Thoracic aorta (tissue), 2 donors: ENCODE measurements at regions not wholly inside any gene's neighbourhood (a gene's known extent, or its start where the extent isn't known, plus 50 kb on each side); places are given as distances from the start of the nearest gene placed in this dataset.

Experiments
- ATAC-seq: fragments of 150-250 bp; one replicate; pipeline ENCODE4 v1.8.0; 2017; ENCODE audit warnings: low read depth; ENCODE audit not compliant: insufficient number of reproducible peaks, low FRiP score
- DNase-seq: peaks from one replicate; pipeline ENCODE4 v3.0.0-alpha.2; 2020; ENCODE audit warnings: low spot score
- H3K27ac ChIP-seq, 2 donors: fragments of 200-600 bp; sonication (generic); 1 replicate in 1 of 2; 2 replicates in 1 of 2; pipeline ENCODE4 v1.5.1; 2016; ENCODE audit warnings: mild to moderate bottlenecking in 2 of 2, moderate library complexity in 2 of 2
- H3K27me3 ChIP-seq: fragments of 200-600 bp; sonication (generic); replicated peaks from 2 replicates; pipeline ENCODE4 v1.6.0; 2016; ENCODE audit warnings: mild to moderate bottlenecking; ENCODE audit not compliant: insufficient read depth
- H3K36me3 ChIP-seq: fragments of 200-600 bp; sonication (generic); one replicate; pipeline ENCODE4 v1.5.1; 2016
- H3K4me1 ChIP-seq, 2 donors: fragments of 200-600 bp; sonication (generic); 1 replicate in 1 of 2; 2 replicates in 1 of 2; pipeline versions ENCODE4 v1.5.1 to v1.6.0; 2016; ENCODE audit warnings: low read depth in 2 of 2, mild to moderate bottlenecking in 1 of 2; ENCODE audit not compliant: control insufficient read depth in 1 of 2
- H3K4me3 ChIP-seq: fragments of 200-600 bp; sonication (generic); 2 replicates; pipeline ENCODE4 v1.5.1; 2016; ENCODE audit warnings: mild to moderate bottlenecking
- H3K9me3 ChIP-seq: fragments of 200-600 bp; sonication (generic); 2 replicates; pipeline ENCODE4 v1.5.1; 2016
- TF ChIP-seq, protein P1 (sequence below): fragments of 200-600 bp; sonication (generic); IDR thresholded peaks from one replicate; pipeline ENCODE4 v1.5.1; 2019; ENCODE audit warnings: antibody characterized with exemption

DNA sequence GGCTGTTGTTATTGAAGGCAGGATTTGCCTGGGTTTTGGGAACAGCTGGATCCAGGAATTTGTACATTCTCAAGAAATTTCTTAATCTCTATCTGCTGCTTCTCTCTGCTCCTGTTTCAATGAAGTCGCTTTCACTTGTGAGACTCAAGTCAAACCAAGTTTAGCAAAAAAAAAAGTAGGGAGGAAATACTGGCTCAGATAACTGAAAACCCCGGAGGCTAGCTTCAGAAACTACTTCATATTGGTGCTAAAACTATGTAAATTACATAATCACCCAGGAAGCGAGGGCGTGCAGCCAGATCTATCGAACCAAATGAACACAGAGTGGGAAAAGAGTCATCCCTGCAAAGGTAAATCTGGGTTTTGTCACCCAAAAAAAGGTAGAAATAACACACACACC is 68.3 kb upstream of the FICD start:
- H3K27me3 ChIP-seq = no peaks in the 10 kb centered on the region
- ATAC-seq (no peak), DNase-seq (no peak)
- H3K27ac ChIP-seq = no peak overlapping the region
- no peaks in the 10 kb centered on the region for H3K9me3 ChIP-seq
- TF ChIP-seq, protein P1, sequence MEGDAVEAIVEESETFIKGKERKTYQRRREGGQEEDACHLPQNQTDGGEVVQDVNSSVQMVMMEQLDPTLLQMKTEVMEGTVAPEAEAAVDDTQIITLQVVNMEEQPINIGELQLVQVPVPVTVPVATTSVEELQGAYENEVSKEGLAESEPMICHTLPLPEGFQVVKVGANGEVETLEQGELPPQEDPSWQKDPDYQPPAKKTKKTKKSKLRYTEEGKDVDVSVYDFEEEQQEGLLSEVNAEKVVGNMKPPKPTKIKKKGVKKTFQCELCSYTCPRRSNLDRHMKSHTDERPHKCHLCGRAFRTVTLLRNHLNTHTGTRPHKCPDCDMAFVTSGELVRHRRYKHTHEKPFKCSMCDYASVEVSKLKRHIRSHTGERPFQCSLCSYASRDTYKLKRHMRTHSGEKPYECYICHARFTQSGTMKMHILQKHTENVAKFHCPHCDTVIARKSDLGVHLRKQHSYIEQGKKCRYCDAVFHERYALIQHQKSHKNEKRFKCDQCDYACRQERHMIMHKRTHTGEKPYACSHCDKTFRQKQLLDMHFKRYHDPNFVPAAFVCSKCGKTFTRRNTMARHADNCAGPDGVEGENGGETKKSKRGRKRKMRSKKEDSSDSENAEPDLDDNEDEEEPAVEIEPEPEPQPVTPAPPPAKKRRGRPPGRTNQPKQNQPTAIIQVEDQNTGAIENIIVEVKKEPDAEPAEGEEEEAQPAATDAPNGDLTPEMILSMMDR = no peak
- no peak overlapping the region for H3K4me3 ChIP-seq
- no peaks in the 10 kb centered on the region for H3K36me3 ChIP-seq
- no peaks in the 10 kb centered on the region for H3K4me1 ChIP-seq

DNA sequence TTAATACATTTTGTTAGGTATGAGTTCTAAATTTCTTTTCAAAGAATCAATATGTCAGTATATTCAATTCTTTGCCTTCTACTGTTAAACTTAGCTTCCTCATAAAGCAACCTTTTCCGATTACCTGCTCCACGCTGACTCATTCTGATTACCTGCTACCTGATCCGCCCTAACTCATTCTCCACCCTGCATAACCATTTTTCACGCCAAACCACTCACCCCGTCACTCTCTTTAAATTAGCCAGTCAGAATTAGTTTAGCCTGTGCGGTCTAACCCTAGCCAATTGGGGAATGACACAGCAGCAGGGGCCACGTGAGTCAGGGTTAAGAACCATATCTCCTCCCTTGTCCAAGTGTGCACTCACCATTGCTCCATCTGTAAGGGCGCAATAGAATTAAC is 72.2 kb upstream of the FICD start:
- ATAC-seq = no peak
- Histone ChIP-seq H3K36me3 (no peaks in the 10 kb centered on the region), H3K27ac (no peak overlapping the region), H3K4me3 (no peak overlapping the region), H3K27me3 (no peaks in the 10 kb centered on the region), H3K4me1 (no peaks in the 10 kb centered on the region), H3K9me3 (no peaks in the 10 kb centered on the region)
- TF ChIP-seq, protein P1 = no peak
- no peak for DNase-seq

DNA sequence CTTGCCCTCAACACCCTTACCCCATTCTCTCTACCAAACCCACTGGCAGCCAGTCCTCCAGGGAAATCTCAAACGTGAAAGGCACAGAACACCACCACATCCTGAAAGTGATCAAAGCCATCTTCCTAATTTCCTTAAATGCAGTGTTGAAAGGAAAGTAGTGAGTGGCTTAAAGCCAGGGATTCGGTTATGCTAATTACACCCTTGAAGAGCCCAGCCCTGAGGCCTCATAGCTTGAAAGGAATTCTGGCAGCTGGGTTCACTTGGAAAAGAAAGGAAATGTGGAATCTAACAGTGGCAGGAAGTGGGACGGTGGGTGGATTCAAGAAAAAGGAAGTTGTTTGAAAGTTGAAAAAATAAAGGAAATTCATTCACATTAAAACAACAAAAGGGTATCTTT is 73.0 kb upstream of the FICD start:
- TF ChIP-seq, protein P1 = no peak
- Histone ChIP-seq H3K27me3 (no peaks in the 10 kb centered on the region), H3K4me1 (no peaks in the 10 kb centered on the region), H3K9me3 (no peaks in the 10 kb centered on the region), H3K4me3 (no peak overlapping the region), H3K36me3 (no peaks in the 10 kb centered on the region), H3K27ac (no peak overlapping the region)
- ATAC-seq (no peak), DNase-seq (no peak)

DNA sequence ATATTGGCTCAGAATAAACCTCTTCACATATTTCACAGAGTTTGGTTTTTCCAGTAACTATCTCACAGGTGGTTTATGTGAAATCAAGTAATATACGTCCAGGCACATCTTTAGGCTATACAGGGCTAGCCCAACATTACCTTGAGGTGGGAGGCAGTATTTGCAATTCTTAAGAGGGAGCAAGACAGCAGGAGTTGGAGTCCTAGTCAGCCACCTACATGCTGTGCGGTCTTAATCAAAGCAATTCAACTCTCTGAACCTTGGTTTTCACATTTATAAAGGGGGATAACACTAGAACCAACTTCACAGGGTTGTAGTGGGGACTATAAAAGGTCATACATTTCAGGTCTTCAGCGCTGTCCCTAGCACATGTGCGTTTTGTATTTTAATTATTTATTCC is 73.5 kb upstream of the FICD start:
- ATAC-seq = no peak

DNA sequence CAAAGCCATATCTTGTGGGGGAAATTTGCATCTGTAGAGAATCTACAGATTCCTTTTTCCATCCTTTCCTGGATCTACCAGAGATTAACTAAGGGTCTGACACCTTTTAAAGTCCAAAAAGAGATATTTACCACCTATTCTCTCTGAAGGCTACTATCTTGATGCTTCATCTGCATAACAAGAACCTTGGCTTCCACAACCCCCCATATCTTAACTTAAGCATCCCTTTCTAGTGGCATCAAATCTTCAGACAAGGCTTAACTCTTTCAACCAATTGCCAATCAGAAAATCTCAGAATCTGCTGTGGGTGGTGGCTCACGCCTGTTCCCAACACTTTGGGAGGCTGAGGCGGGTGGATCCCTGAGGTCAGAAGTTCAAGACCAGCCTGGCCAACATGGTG is 74.3 kb upstream of the FICD start:
- H3K36me3 ChIP-seq = no peaks in the 10 kb centered on the region
- no peak overlapping the region for H3K4me3 ChIP-seq
- no peak overlapping the region for H3K27ac ChIP-seq
- TF ChIP-seq, protein P1 = no peak
- DNase-seq = no peak
- H3K9me3 ChIP-seq = no peaks in the 10 kb centered on the region
- H3K27me3 ChIP-seq = no peaks in the 10 kb centered on the region
- H3K4me1 ChIP-seq = no peaks in the 10 kb centered on the region
- no peak for ATAC-seq

More for the DNA sequence above, 73.5 kb upstream of the FICD start:
- TF ChIP-seq, protein P1 = no peak
- no peaks in the 10 kb centered on the region for H3K36me3 ChIP-seq
- no peaks in the 10 kb centered on the region for H3K4me1 ChIP-seq
- no peak for DNase-seq
- H3K4me3 ChIP-seq = no peak overlapping the region
- no peak overlapping the region for H3K27ac ChIP-seq
- no peaks in the 10 kb centered on the region for H3K9me3 ChIP-seq
- H3K27me3 ChIP-seq = no peaks in the 10 kb centered on the region
